H9 (cell line): ENCODE measurements at regions not wholly inside any gene's neighbourhood (a gene's known extent, or its start where the extent isn't known, plus 50 kb on each side); places are given as distances from the start of the nearest gene placed in this dataset.

Experiments used
- DNase-seq: peaks from one replicate; pipeline ENCODE4 v3.0.0-alpha.2; 2017
- H2AFZ ChIP-seq: one replicate; pipeline ENCODE4 v1.6.1; 2013; ENCODE audit warnings: mild to moderate bottlenecking, low read length, control low read depth, moderate library complexity
- H2AK5ac ChIP-seq: 2 replicates; pipeline ENCODE4 v1.6.1; 2013; ENCODE audit warnings: low read length, control low read depth, mixed read lengths; ENCODE audit not compliant: insufficient read length
- H2BK120ac ChIP-seq: one replicate; pipeline ENCODE4 v1.6.1; 2013; ENCODE audit warnings: low read depth, mild to moderate bottlenecking, low read length, control low read depth, inconsistent platforms; ENCODE audit not compliant: poor library complexity, severe bottlenecking
- H2BK12ac ChIP-seq: 2 replicates; pipeline ENCODE4 v1.6.1; 2013; ENCODE audit warnings: low read length, control low read depth, mixed read lengths, low read depth; ENCODE audit not compliant: insufficient read length
- H2BK15ac ChIP-seq: 2 replicates; pipeline ENCODE4 v1.6.1; 2013; ENCODE audit warnings: low read depth, low read length, control low read depth
- H2BK20ac ChIP-seq: one replicate; pipeline ENCODE4 v1.6.1; 2013; ENCODE audit warnings: low read depth, mild to moderate bottlenecking, low read length, control low read depth, inconsistent platforms; ENCODE audit not compliant: poor library complexity, severe bottlenecking
- H2BK5ac ChIP-seq: 2 replicates; pipeline ENCODE4 v1.6.1; 2013; ENCODE audit warnings: low read length, control low read depth, mixed read lengths; ENCODE audit not compliant: insufficient read length
- H3K14ac ChIP-seq: 2 replicates; pipeline ENCODE4 v1.6.1; 2013; ENCODE audit warnings: low read length, control low read depth; ENCODE audit not compliant: insufficient read depth
- H3K18ac ChIP-seq: 2 replicates; pipeline ENCODE4 v1.6.1; 2013; ENCODE audit warnings: low read depth, mild to moderate bottlenecking, mixed read lengths, low read length, control low read depth; ENCODE audit not compliant: insufficient read length
- H3K23ac ChIP-seq: 2 replicates; pipeline ENCODE4 v1.6.1; 2013; ENCODE audit warnings: low read length, control low read depth, mixed read lengths, low read depth; ENCODE audit not compliant: insufficient read length
- H3K23me2 ChIP-seq: 2 replicates; pipeline ENCODE4 v1.6.1; 2013; ENCODE audit warnings: low read depth, mild to moderate bottlenecking, mixed read lengths, low read length, control low read depth; ENCODE audit not compliant: insufficient read length, poor library complexity, severe bottlenecking
- H3K27ac ChIP-seq: 2 replicates; pipeline ENCODE4 v1.5.1; 2013; ENCODE audit warnings: low read length, control low read depth, mixed read lengths, low read depth; ENCODE audit not compliant: insufficient read length
- H3K27me3 ChIP-seq: 2 replicates; pipeline ENCODE4 v1.6.1; 2013; ENCODE audit warnings: low read length, control low read depth, inconsistent platforms; ENCODE audit not compliant: insufficient read depth
- H3K4ac ChIP-seq: 2 replicates; pipeline ENCODE4 v1.6.1; 2013; ENCODE audit warnings: low read depth, mild to moderate bottlenecking, control low read depth, inconsistent platforms, low read length, moderate library complexity
- H3K4me1 ChIP-seq: 2 replicates; pipeline ENCODE4 v1.6.1; 2013; ENCODE audit warnings: low read length, control low read depth, inconsistent platforms; ENCODE audit not compliant: insufficient read depth
- H3K4me2 ChIP-seq: 2 replicates; pipeline ENCODE4 v1.6.1; 2013; ENCODE audit warnings: low read length, control low read depth, mixed read lengths; ENCODE audit not compliant: insufficient read length, insufficient read depth
- H3K56ac ChIP-seq: 2 replicates; pipeline ENCODE4 v1.6.1; 2013; ENCODE audit warnings: low read depth, mild to moderate bottlenecking, mixed read lengths, low read length, control low read depth; ENCODE audit not compliant: insufficient read length
- H3K79me1 ChIP-seq: 2 replicates; pipeline ENCODE4 v1.6.1; 2013; ENCODE audit warnings: low read depth, mild to moderate bottlenecking, moderate library complexity, low read length, control low read depth, inconsistent platforms; ENCODE audit not compliant: insufficient read depth, poor library complexity, severe bottlenecking
- H3K79me2 ChIP-seq: 2 replicates; pipeline ENCODE4 v1.6.1; 2013; ENCODE audit warnings: low read length, control low read depth, inconsistent platforms; ENCODE audit not compliant: insufficient read depth
- H3K9ac ChIP-seq: 2 replicates; pipeline ENCODE4 v1.6.1; 2013; ENCODE audit warnings: low read length, control low read depth, mixed read lengths; ENCODE audit not compliant: insufficient read length; ENCODE audit errors: extremely low read depth
- H3K9me3 ChIP-seq: one replicate; pipeline ENCODE4 v1.6.1; 2013; ENCODE audit warnings: low read depth, low read length, inconsistent platforms; ENCODE audit not compliant: control insufficient read depth
- H3T11ph ChIP-seq: one replicate; pipeline ENCODE4 v1.6.1; 2013; ENCODE audit warnings: mild to moderate bottlenecking, low read length, control low read depth, inconsistent platforms
- H4K20me1 ChIP-seq: one replicate; pipeline ENCODE4 v1.6.1; 2013; ENCODE audit not compliant: control insufficient read depth, insufficient read length, insufficient read depth
- H4K5ac ChIP-seq: 2 replicates; pipeline ENCODE4 v1.6.1; 2013; ENCODE audit warnings: low read depth, mild to moderate bottlenecking, mixed read lengths, low read length, control low read depth; ENCODE audit not compliant: insufficient read length
- H4K8ac ChIP-seq: replicated peaks from 2 replicates; pipeline ENCODE4 v1.6.1; 2013; ENCODE audit warnings: low read length, control low read depth, mixed read lengths, low read depth; ENCODE audit not compliant: insufficient read length
- H4K91ac ChIP-seq: 2 replicates; pipeline ENCODE4 v1.6.1; 2013; ENCODE audit warnings: low read depth, mild to moderate bottlenecking, moderate library complexity, mixed read lengths, low read length, control low read depth; ENCODE audit not compliant: insufficient read length
- H3K27ac Mint-ChIP-seq, 3 experiments: 2 replicates in 2 of 3; 3 replicates in 1 of 3; pipeline ENCODE4 v1.8.0; 2020 to 2021; ENCODE audit warnings: mixed read lengths in 3 of 3, mild to moderate bottlenecking in 1 of 3, moderate library complexity in 1 of 3
- H3K27me3 Mint-ChIP-seq: 2 replicates; pipeline ENCODE4 v1.8.0; 2021; ENCODE audit warnings: low read depth, mild to moderate bottlenecking, moderate library complexity, mixed read lengths
- H3K36me3 Mint-ChIP-seq, 3 experiments: 2 replicates in 2 of 3; 3 replicates in 1 of 3; pipeline ENCODE4 v1.8.0; 2020 to 2021; ENCODE audit warnings: low read depth in 3 of 3, mixed read lengths in 3 of 3; ENCODE audit not compliant: insufficient read depth in 1 of 3
- H3K4me1 Mint-ChIP-seq, 2 experiments: 2 replicates each; pipeline ENCODE4 v1.8.0; 2020; ENCODE audit warnings: mixed read lengths in 2 of 2
- H3K4me3 Mint-ChIP-seq, 2 experiments: 2 replicates in 1 of 2; 3 replicates in 1 of 2; pipeline ENCODE4 v1.8.0; 2020 to 2021; ENCODE audit warnings: mild to moderate bottlenecking in 2 of 2, mixed read lengths in 2 of 2, moderate library complexity in 1 of 2
- H3K9me3 Mint-ChIP-seq, 2 experiments: 2 replicates in 1 of 2; 3 replicates in 1 of 2; pipeline ENCODE4 v1.8.0; 2020; ENCODE audit warnings: mild to moderate bottlenecking in 2 of 2, mixed read lengths in 2 of 2, moderate library complexity in 1 of 2
- CTCF ChIP-seq: fragments of 200-600 bp; sonication (generic); conservative IDR thresholded peaks from 3 replicates; pipeline ENCODE4 v1.8.0; 2021; ENCODE audit warnings: antibody characterized with exemption, mild to moderate bottlenecking
- WGBS: extraction: QIAGEN DNeasy Blood & Tissue Kit; methylation state at CpG from one replicate; pipeline ENCODE4 v1.1.7; 2013; ENCODE audit warnings: missing lambda C conversion rate, low lambda C conversion rate, mixed read lengths; ENCODE audit not compliant: insufficient read length; ENCODE audit errors: extremely low coverage; 5-methylcytosine and 5-hydroxymethylcytosine counted together

GRCh38 chr5:58021466-58021865, 438.4 kb downstream of the PLK2 start:
- Histone ChIP-seq H3K27me3 (no peaks in the 10 kb centered on the region), H3K23me2 (no peaks in the 10 kb centered on the region), H4K20me1 (no peaks in the 10 kb centered on the region), H3K4ac (no peak overlapping the region), H4K91ac (no peak overlapping the region), H3K18ac (no peak overlapping the region), H3K23ac (no peak overlapping the region), H3K56ac (no peak overlapping the region), H2AFZ (no peak overlapping the region), H3K9me3 (no peaks in the 10 kb centered on the region), H2AK5ac (no peak overlapping the region), H2BK120ac (no peak overlapping the region), H3K79me2 (no peaks in the 10 kb centered on the region), H3T11ph (no peak overlapping the region), H4K8ac (no peak overlapping the region), H2BK12ac (no peak overlapping the region), H2BK15ac (no peak overlapping the region), H3K14ac (no peak overlapping the region), H3K4me1 (no peaks in the 10 kb centered on the region; the same call in 1 of the 2 replicates), H2BK20ac (no peak overlapping the region), H3K4me2 (no peak overlapping the region), H4K5ac (no peak overlapping the region), H3K9ac (no peak overlapping the region), H2BK5ac (no peak overlapping the region), H3K79me1 (no peaks in the 10 kb centered on the region), H3K27ac (no peak overlapping the region)
- Mint-ChIP-seq H3K4me3 (no peak overlapping the region), H3K4me1 (peaks cover 0 to 5% of the 10 kb centered on the region in 2 experiments; a peak in 2 of 4 replicates), H3K27me3 (no peaks in the 10 kb centered on the region), H3K9me3 (no peaks in the 10 kb centered on the region), H3K36me3 (no peaks in the 10 kb centered on the region; a peak in 1 of 7 replicates), H3K27ac (no peak overlapping the region)
- no peak for DNase-seq
- WGBS = no CpG with 5 or more reads among the region's 3 CpGs
- TF ChIP-seq CTCF = no peak
